WTC11 (cell line): ENCODE measurements at regions not wholly inside any gene's neighbourhood (a gene's known extent, or its start where the extent isn't known, plus 50 kb on each side); places are given as distances from the start of the nearest gene placed in this dataset.

Source experiments
- CREB1 ChIP-seq: sonication (generic); formaldehyde crosslinking; IDR thresholded peaks from 2 replicates; pipeline ENCODE4 v1.8.0; 2023; ENCODE audit warnings: mild to moderate bottlenecking, missing genetic modification reagents
- ELF4 ChIP-seq: sonication (generic); formaldehyde crosslinking; IDR thresholded peaks from 2 replicates; pipeline ENCODE4 v1.8.1; 2022; ENCODE audit warnings: low read depth, mild to moderate bottlenecking, moderate library complexity, missing genetic modification reagents
- FOXK1 ChIP-seq: sonication (generic); formaldehyde crosslinking; IDR thresholded peaks from 2 replicates; pipeline ENCODE4 v1.8.0; 2022; ENCODE audit warnings: mild to moderate bottlenecking, moderate library complexity, missing genetic modification reagents
- IRF1 ChIP-seq: sonication (generic); formaldehyde crosslinking; IDR thresholded peaks from 2 replicates; pipeline ENCODE4 v1.8.0; 2023; ENCODE audit warnings: missing genetic modification reagents
- MAX ChIP-seq: sonication (generic); formaldehyde crosslinking; IDR thresholded peaks from 2 replicates; pipeline ENCODE4 v1.8.0; 2022; ENCODE audit warnings: mild to moderate bottlenecking, missing genetic modification reagents
- MYBL2 ChIP-seq: sonication (generic); formaldehyde crosslinking; IDR thresholded peaks from 2 replicates; pipeline ENCODE4 v1.8.1; 2023; ENCODE audit warnings: mild to moderate bottlenecking, moderate library complexity, missing genetic modification reagents
- ZNF232 ChIP-seq: sonication (generic); formaldehyde crosslinking; IDR thresholded peaks from 2 replicates; pipeline ENCODE4 v1.8.0; 2022; ENCODE audit warnings: mild to moderate bottlenecking, missing genetic modification reagents
- TF ChIP-seq, protein P1 (sequence below): fragments of 200-600 bp; IDR thresholded peaks from 2 replicates; pipeline ENCODE4 v1.8.0; 2022; ENCODE audit warnings: antibody characterized with exemption
- TF ChIP-seq, protein P2 (sequence below): fragments of 250-450 bp; sonication (Bioruptor Pico); IDR thresholded peaks from 2 replicates; pipeline ENCODE4 v1.9.0; 2021; ENCODE audit warnings: mild to moderate bottlenecking, borderline replicate concordance
- TF ChIP-seq, protein P3 (sequence below): sonication (generic); formaldehyde crosslinking; IDR thresholded peaks from 2 replicates; pipeline ENCODE4 v1.8.1; 2022; ENCODE audit warnings: mild to moderate bottlenecking, missing genetic modification reagents, moderate library complexity, borderline replicate concordance
- TF ChIP-seq, protein P4 (sequence below): sonication (generic); formaldehyde crosslinking; IDR thresholded peaks from 2 replicates; pipeline ENCODE4 v1.8.1; 2023; ENCODE audit warnings: mild to moderate bottlenecking, missing genetic modification reagents
- TF ChIP-seq, protein P5 (sequence below): sonication (generic); formaldehyde crosslinking; IDR thresholded peaks from 2 replicates; pipeline ENCODE4 v1.8.1; 2023; ENCODE audit warnings: mild to moderate bottlenecking, missing genetic modification reagents, moderate library complexity

DNA sequence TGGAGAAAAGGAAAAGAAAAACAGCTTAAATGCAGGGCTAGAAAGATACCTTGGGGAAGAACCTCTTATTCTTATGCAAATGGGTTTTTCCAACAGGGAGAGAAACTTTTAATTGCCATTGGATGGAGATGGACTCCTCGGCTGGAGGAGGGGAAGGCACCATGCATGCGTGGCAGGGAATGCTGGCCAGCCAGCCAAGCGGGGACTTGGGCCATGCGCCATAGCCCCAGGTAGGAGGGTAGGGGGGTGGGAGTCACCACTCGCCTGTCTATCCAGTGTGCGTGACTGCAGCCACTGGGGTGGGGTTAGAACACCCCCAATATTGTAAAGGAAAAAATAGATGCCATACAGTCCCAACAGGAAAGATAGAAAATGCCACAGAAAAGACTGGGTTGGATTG is 119.9 kb upstream of the ELAVL2 start:
- TF ChIP-seq, protein P1, sequence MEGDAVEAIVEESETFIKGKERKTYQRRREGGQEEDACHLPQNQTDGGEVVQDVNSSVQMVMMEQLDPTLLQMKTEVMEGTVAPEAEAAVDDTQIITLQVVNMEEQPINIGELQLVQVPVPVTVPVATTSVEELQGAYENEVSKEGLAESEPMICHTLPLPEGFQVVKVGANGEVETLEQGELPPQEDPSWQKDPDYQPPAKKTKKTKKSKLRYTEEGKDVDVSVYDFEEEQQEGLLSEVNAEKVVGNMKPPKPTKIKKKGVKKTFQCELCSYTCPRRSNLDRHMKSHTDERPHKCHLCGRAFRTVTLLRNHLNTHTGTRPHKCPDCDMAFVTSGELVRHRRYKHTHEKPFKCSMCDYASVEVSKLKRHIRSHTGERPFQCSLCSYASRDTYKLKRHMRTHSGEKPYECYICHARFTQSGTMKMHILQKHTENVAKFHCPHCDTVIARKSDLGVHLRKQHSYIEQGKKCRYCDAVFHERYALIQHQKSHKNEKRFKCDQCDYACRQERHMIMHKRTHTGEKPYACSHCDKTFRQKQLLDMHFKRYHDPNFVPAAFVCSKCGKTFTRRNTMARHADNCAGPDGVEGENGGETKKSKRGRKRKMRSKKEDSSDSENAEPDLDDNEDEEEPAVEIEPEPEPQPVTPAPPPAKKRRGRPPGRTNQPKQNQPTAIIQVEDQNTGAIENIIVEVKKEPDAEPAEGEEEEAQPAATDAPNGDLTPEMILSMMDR = no peak
- TF ChIP-seq, protein P2, sequence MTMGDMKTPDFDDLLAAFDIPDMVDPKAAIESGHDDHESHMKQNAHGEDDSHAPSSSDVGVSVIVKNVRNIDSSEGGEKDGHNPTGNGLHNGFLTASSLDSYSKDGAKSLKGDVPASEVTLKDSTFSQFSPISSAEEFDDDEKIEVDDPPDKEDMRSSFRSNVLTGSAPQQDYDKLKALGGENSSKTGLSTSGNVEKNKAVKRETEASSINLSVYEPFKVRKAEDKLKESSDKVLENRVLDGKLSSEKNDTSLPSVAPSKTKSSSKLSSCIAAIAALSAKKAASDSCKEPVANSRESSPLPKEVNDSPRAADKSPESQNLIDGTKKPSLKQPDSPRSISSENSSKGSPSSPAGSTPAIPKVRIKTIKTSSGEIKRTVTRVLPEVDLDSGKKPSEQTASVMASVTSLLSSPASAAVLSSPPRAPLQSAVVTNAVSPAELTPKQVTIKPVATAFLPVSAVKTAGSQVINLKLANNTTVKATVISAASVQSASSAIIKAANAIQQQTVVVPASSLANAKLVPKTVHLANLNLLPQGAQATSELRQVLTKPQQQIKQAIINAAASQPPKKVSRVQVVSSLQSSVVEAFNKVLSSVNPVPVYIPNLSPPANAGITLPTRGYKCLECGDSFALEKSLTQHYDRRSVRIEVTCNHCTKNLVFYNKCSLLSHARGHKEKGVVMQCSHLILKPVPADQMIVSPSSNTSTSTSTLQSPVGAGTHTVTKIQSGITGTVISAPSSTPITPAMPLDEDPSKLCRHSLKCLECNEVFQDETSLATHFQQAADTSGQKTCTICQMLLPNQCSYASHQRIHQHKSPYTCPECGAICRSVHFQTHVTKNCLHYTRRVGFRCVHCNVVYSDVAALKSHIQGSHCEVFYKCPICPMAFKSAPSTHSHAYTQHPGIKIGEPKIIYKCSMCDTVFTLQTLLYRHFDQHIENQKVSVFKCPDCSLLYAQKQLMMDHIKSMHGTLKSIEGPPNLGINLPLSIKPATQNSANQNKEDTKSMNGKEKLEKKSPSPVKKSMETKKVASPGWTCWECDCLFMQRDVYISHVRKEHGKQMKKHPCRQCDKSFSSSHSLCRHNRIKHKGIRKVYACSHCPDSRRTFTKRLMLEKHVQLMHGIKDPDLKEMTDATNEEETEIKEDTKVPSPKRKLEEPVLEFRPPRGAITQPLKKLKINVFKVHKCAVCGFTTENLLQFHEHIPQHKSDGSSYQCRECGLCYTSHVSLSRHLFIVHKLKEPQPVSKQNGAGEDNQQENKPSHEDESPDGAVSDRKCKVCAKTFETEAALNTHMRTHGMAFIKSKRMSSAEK = no peak
- TF ChIP-seq ELF4 (CRISPR knock-in tag) (no peak), IRF1 (no peak), MYBL2 (CRISPR knock-in tag) (no peak), FOXK1 (CRISPR knock-in tag) (no peak), ZNF232 (CRISPR knock-in tag) (no peak), MAX (CRISPR knock-in tag) (no peak), CREB1 (no peak)
- TF ChIP-seq, protein P3, sequence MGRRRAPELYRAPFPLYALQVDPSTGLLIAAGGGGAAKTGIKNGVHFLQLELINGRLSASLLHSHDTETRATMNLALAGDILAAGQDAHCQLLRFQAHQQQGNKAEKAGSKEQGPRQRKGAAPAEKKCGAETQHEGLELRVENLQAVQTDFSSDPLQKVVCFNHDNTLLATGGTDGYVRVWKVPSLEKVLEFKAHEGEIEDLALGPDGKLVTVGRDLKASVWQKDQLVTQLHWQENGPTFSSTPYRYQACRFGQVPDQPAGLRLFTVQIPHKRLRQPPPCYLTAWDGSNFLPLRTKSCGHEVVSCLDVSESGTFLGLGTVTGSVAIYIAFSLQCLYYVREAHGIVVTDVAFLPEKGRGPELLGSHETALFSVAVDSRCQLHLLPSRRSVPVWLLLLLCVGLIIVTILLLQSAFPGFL (CRISPR knock-in tag) = no peak
- TF ChIP-seq, protein P4, sequence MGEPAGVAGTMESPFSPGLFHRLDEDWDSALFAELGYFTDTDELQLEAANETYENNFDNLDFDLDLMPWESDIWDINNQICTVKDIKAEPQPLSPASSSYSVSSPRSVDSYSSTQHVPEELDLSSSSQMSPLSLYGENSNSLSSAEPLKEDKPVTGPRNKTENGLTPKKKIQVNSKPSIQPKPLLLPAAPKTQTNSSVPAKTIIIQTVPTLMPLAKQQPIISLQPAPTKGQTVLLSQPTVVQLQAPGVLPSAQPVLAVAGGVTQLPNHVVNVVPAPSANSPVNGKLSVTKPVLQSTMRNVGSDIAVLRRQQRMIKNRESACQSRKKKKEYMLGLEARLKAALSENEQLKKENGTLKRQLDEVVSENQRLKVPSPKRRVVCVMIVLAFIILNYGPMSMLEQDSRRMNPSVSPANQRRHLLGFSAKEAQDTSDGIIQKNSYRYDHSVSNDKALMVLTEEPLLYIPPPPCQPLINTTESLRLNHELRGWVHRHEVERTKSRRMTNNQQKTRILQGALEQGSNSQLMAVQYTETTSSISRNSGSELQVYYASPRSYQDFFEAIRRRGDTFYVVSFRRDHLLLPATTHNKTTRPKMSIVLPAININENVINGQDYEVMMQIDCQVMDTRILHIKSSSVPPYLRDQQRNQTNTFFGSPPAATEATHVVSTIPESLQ (CRISPR knock-in tag) = no peak
- TF ChIP-seq, protein P5, sequence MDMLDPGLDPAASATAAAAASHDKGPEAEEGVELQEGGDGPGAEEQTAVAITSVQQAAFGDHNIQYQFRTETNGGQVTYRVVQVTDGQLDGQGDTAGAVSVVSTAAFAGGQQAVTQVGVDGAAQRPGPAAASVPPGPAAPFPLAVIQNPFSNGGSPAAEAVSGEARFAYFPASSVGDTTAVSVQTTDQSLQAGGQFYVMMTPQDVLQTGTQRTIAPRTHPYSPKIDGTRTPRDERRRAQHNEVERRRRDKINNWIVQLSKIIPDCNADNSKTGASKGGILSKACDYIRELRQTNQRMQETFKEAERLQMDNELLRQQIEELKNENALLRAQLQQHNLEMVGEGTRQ (CRISPR knock-in tag) = no peak
